Keratinocyte (primary cell): ENCODE measurements at regions not wholly inside any gene's neighbourhood (a gene's known extent, or its start where the extent isn't known, plus 50 kb on each side); places are given as distances from the start of the nearest gene placed in this dataset.

Source experiments
- DNase-seq: peaks from one replicate; pipeline ENCODE4 v3.0.0-alpha.2; 2011; ENCODE audit warnings: low read depth, missing footprints, low spot score
- FAIRE-seq: peaks from 2 replicates; lab custom pipeline; 2011; peaks lifted over from hg19 to GRCh38; lab: Jason Lieb, UNC
- H2AFZ ChIP-seq: 2 replicates; pipeline ENCODE4 v1.6.0; 2012; ENCODE audit warnings: low read length, control low read depth, inconsistent platforms; ENCODE audit not compliant: control insufficient read depth
- H3K27ac ChIP-seq: 2 replicates; pipeline ENCODE4 v1.5.1; 2011; ENCODE audit warnings: low read length; ENCODE audit not compliant: control insufficient read depth, insufficient read depth
- H3K27me3 ChIP-seq: 3 replicates; pipeline ENCODE4 v1.6.0; 2011; ENCODE audit warnings: low read length; ENCODE audit not compliant: control insufficient read depth, insufficient read depth; ENCODE audit errors: extremely low read depth
- H3K36me3 ChIP-seq, 2 experiments: 2 replicates in 1 of 2; 3 replicates in 1 of 2; pipeline ENCODE4 v1.5.1; 2011; ENCODE audit warnings: low read length in 2 of 2, mild to moderate bottlenecking in 1 of 2; ENCODE audit not compliant: control insufficient read depth in 2 of 2, insufficient read depth in 2 of 2; ENCODE audit errors: extremely low read depth in 1 of 2
- H3K4me1 ChIP-seq: 3 replicates; pipeline ENCODE4 v1.5.1; 2011; ENCODE audit warnings: low read length; ENCODE audit not compliant: control insufficient read depth, insufficient read depth; ENCODE audit errors: extremely low read depth
- H3K4me2 ChIP-seq: 3 replicates; pipeline ENCODE4 v1.6.0; 2011; ENCODE audit warnings: low read depth, low read length; ENCODE audit not compliant: control insufficient read depth, insufficient read depth; ENCODE audit errors: extremely low read depth
- H3K4me3 ChIP-seq, 3 experiments: fragments of 200-600 bp in 1 of 3; sonication (generic) in 1 of 3; 2 replicates in 2 of 3; 3 replicates in 1 of 3; pipeline ENCODE4 v1.5.1; 2011 to 2016; ENCODE audit warnings: low read length in 3 of 3, mild to moderate bottlenecking in 3 of 3, control low read depth in 2 of 3, inconsistent platforms in 1 of 3, low read depth in 1 of 3, mixed read lengths in 1 of 3, mixed run types in 1 of 3, moderate library complexity in 1 of 3; ENCODE audit not compliant: control insufficient read depth in 2 of 3, insufficient read depth in 2 of 3; ENCODE audit errors: extremely low read depth in 1 of 3
- H3K79me2 ChIP-seq: 2 replicates; pipeline ENCODE4 v1.6.0; 2012; ENCODE audit warnings: low read length; ENCODE audit not compliant: control insufficient read depth, insufficient read depth
- H3K9ac ChIP-seq: 3 replicates; pipeline ENCODE4 v1.6.0; 2011; ENCODE audit warnings: low read length; ENCODE audit not compliant: control insufficient read depth, insufficient read depth; ENCODE audit errors: extremely low read depth
- H3K9me1 ChIP-seq: 3 replicates; pipeline ENCODE4 v1.6.0; 2011; ENCODE audit warnings: low read length; ENCODE audit not compliant: control insufficient read depth, insufficient read depth; ENCODE audit errors: extremely low read depth
- H3K9me3 ChIP-seq: 2 replicates; pipeline ENCODE4 v1.5.1; 2012; ENCODE audit warnings: low read depth, low read length; ENCODE audit not compliant: control insufficient read depth
- H4K20me1 ChIP-seq: 3 replicates; pipeline ENCODE4 v1.6.0; 2011; ENCODE audit warnings: low read length; ENCODE audit not compliant: control insufficient read depth, insufficient read depth; ENCODE audit errors: extremely low read depth
- CTCF ChIP-seq, 3 experiments: IDR thresholded peaks in 1 of 3; conservative IDR thresholded peaks in 1 of 3; optimal IDR thresholded peaks in 1 of 3; 2 replicates in 2 of 3; 3 replicates in 1 of 3; pipeline versions ENCODE3 to v1.5.1; 2011; ENCODE audit warnings: low read length in 3 of 3, mild to moderate bottlenecking in 3 of 3, moderate library complexity in 2 of 3, control low read depth in 1 of 3, inconsistent platforms in 1 of 3; ENCODE audit not compliant: insufficient read depth in 2 of 3; ENCODE audit errors: extremely low read depth in 1 of 3
- EZH2 ChIP-seq: IDR thresholded peaks from one replicate; pipeline ENCODE4 v1.6.1; 2012; ENCODE audit warnings: inconsistent platforms, mild to moderate bottlenecking, low read length, moderate library complexity
- dilution Hi-C: fragments of 300-500 bp; cut with MboI; formaldehyde crosslinking; loops from one replicate; pipeline ENCODE4 v1.7.0; 2020; ENCODE audit warnings: low sequenced_read_pairs; ENCODE audit not compliant: extremely low pct_ligation_motif_present

GRCh38 chr9:99523838-99524237, 297.8 kb upstream of the NR4A3 start:
- H3K36me3 ChIP-seq, result no peaks in the 10 kb centered on the region
- no peaks in the 10 kb centered on the region for H3K79me2 ChIP-seq
- DNase-seq (no peak), FAIRE-seq (no peak)
- H3K9me1 ChIP-seq, result no peaks in the 10 kb centered on the region
- H4K20me1 ChIP-seq, result no peaks in the 10 kb centered on the region
- H3K4me2 ChIP-seq, result no peak overlapping the region
- no peak overlapping the region for H2AFZ ChIP-seq
- H3K27ac ChIP-seq, result no peak overlapping the region
- H3K9ac ChIP-seq, result no peak overlapping the region
- TF ChIP-seq EZH2 (no peak), CTCF (optimal IDR thresholded peaks at IDR 0.05 in 1 of 3, IDR thresholded peaks at IDR 0.05 in 1 of 3, conservative IDR thresholded peaks at IDR 0.05 in 1 of 3; ENCODE audit: extremely low read depth in 1 of 3, insufficient read depth in 2 of 3, low read length in 3 of 3) (no peak)
- no peak overlapping the region for H3K4me3 ChIP-seq
- H3K9me3 ChIP-seq, result no peaks in the 10 kb centered on the region
- dilution Hi-C loops, result no loop called here
- H3K4me1 ChIP-seq, result no peaks in the 10 kb centered on the region
- no peaks in the 10 kb centered on the region for H3K27me3 ChIP-seq

- no peak for FAIRE-seq
- H3K27ac ChIP-seq, result no peak overlapping the region
- no peaks in the 10 kb centered on the region for H3K9me1 ChIP-seq
- H4K20me1 ChIP-seq, result no peaks in the 10 kb centered on the region
- no peaks in the 10 kb centered on the region for H3K27me3 ChIP-seq
- no peak overlapping the region for H3K9ac ChIP-seq
- TF ChIP-seq EZH2 (no peak), CTCF (optimal IDR thresholded peaks at IDR 0.05 in 1 of 3, IDR thresholded peaks at IDR 0.05 in 1 of 3, conservative IDR thresholded peaks at IDR 0.05 in 1 of 3; ENCODE audit: extremely low read depth in 1 of 3, insufficient read depth in 2 of 3, low read length in 3 of 3) (no peak)
- no peak overlapping the region for H3K4me2 ChIP-seq
- H3K79me2 ChIP-seq, result no peaks in the 10 kb centered on the region
- H3K4me1 ChIP-seq, result no peaks in the 10 kb centered on the region
- no peaks in the 10 kb centered on the region for H3K9me3 ChIP-seq
- dilution Hi-C loops, result no loop called here
- no peak overlapping the region for H3K4me3 ChIP-seq
- no peaks in the 10 kb centered on the region for H3K36me3 ChIP-seq
- no peak overlapping the region for H2AFZ ChIP-seq
- DNase-seq, result no peak
Measured at GRCh38 chr9:99531313-99531712, 290.4 kb upstream of the NR4A3 start.
